ENCODE measurements at regions not wholly inside any gene's neighbourhood (a gene's known extent, or its start where the extent isn't known, plus 50 kb on each side); places are given as distances from the start of the nearest gene placed in this dataset.

DNA sequence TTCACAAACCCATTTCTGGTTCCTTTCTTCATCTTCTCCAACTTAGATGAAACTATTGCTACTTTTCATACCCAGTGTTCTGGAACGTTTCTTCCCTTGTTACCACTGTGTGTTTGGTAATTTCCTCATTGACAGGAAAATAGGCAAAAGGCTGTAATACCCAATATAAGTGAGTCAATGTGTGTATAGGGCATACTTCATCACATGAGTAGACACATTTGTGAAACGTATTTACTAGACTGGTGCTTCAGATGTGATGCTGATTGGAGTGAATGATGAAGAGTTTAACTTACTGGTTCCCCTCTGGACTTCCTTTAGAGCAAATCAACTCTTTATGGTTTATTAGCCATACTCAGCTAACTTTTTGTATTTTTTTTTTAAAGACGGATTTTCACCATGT lies 195.1 kb upstream of the ATP6AP2 start:
- Mint-ChIP-seq H3K36me3 (ENCODE audit: low read depth) (no peaks in the 10 kb centered on the region), H3K4me1 (no peaks in the 10 kb centered on the region), H3K27ac (no peak overlapping the region), H3K9me3 (peaks cover 26% of the 10 kb centered on the region), H3K4me3 (no peak overlapping the region), H3K27me3 (ENCODE audit: insufficient read depth) (no peaks in the 10 kb centered on the region)
- no peaks in the 10 kb centered on the region for H3K27me3 ChIP-seq (ENCODE audit: control insufficient read depth, insufficient read depth, low read length, poor library complexity, severe bottlenecking)
- no peaks in the 10 kb centered on the region for H3K4me1 ChIP-seq (ENCODE audit: control insufficient read depth, insufficient read depth, low read length)
- DNase-seq = no peak
- WGBS, 2 experiments (ENCODE audit: insufficient coverage in 1 of 2, insufficient read length in 1 of 2) = 81% methylated on average over 2 of the region's 3 CpGs; no CpG with 5 or more reads in 1 of the 2 experiments
- no peak overlapping the region for H3K4me3 ChIP-seq (ENCODE audit: low read length)
- no peak overlapping the region for H3K9ac ChIP-seq (ENCODE audit: extremely low read depth, low read length, poor library complexity, severe bottlenecking)
- no peaks in the 10 kb centered on the region for H3K9me3 ChIP-seq (ENCODE audit: control insufficient read depth, low read length)
- TF ChIP-seq, protein P1, sequence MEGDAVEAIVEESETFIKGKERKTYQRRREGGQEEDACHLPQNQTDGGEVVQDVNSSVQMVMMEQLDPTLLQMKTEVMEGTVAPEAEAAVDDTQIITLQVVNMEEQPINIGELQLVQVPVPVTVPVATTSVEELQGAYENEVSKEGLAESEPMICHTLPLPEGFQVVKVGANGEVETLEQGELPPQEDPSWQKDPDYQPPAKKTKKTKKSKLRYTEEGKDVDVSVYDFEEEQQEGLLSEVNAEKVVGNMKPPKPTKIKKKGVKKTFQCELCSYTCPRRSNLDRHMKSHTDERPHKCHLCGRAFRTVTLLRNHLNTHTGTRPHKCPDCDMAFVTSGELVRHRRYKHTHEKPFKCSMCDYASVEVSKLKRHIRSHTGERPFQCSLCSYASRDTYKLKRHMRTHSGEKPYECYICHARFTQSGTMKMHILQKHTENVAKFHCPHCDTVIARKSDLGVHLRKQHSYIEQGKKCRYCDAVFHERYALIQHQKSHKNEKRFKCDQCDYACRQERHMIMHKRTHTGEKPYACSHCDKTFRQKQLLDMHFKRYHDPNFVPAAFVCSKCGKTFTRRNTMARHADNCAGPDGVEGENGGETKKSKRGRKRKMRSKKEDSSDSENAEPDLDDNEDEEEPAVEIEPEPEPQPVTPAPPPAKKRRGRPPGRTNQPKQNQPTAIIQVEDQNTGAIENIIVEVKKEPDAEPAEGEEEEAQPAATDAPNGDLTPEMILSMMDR (conservative IDR thresholded peaks at IDR 0.05) = no peak
- H3K36me3 ChIP-seq (ENCODE audit: control insufficient read depth, insufficient read depth, low read length) = no peaks in the 10 kb centered on the region
- no peak overlapping the region for H3K27ac ChIP-seq (ENCODE audit: low read depth, low read length)

GRCh38 chrX:40385256-40385655 lies 195.5 kb upstream of the ATP6AP2 start:
- Histone ChIP-seq H3K36me3 (ENCODE audit: control insufficient read depth, insufficient read depth, low read length) (no peaks in the 10 kb centered on the region), H3K27ac (ENCODE audit: low read depth, low read length) (no peak overlapping the region), H3K9ac (ENCODE audit: extremely low read depth, low read length, poor library complexity, severe bottlenecking) (no peak overlapping the region), H3K9me3 (ENCODE audit: control insufficient read depth, low read length) (no peaks in the 10 kb centered on the region), H3K4me1 (ENCODE audit: control insufficient read depth, insufficient read depth, low read length) (no peaks in the 10 kb centered on the region), H3K27me3 (ENCODE audit: control insufficient read depth, insufficient read depth, low read length, poor library complexity, severe bottlenecking) (no peaks in the 10 kb centered on the region), H3K4me3 (ENCODE audit: low read length) (no peak overlapping the region)
- 89 to 100% methylated on average over 1 to 10 of the region's 10 CpGs for WGBS, 2 experiments (ENCODE audit: insufficient coverage in 1 of 2, insufficient read length in 1 of 2)
- Mint-ChIP-seq H3K4me1 (no peaks in the 10 kb centered on the region), H3K36me3 (ENCODE audit: low read depth) (no peaks in the 10 kb centered on the region), H3K9me3 (peaks cover 26% of the 10 kb centered on the region), H3K4me3 (no peak overlapping the region), H3K27me3 (ENCODE audit: insufficient read depth) (no peaks in the 10 kb centered on the region), H3K27ac (no peak overlapping the region)
- no peak for DNase-seq
- TF ChIP-seq, protein P1 (conservative IDR thresholded peaks at IDR 0.05) = no peak

GRCh38 chrX:40383969-40384368 lies 196.8 kb upstream of the ATP6AP2 start:
- no peaks in the 10 kb centered on the region for H3K4me1 ChIP-seq (ENCODE audit: control insufficient read depth, insufficient read depth, low read length)
- no peak overlapping the region for H3K27ac Mint-ChIP-seq
- H3K9ac ChIP-seq (ENCODE audit: extremely low read depth, low read length, poor library complexity, severe bottlenecking) = no peak overlapping the region
- H3K36me3 Mint-ChIP-seq (ENCODE audit: low read depth) = no peaks in the 10 kb centered on the region
- H3K27me3 ChIP-seq (ENCODE audit: control insufficient read depth, insufficient read depth, low read length, poor library complexity, severe bottlenecking) = no peaks in the 10 kb centered on the region
- H3K9me3 Mint-ChIP-seq = peaks cover 30% of the 10 kb centered on the region
- no peaks in the 10 kb centered on the region for H3K36me3 ChIP-seq (ENCODE audit: control insufficient read depth, insufficient read depth, low read length)
- H3K9me3 ChIP-seq (ENCODE audit: control insufficient read depth, low read length) = no peaks in the 10 kb centered on the region
- H3K4me3 Mint-ChIP-seq = no peak overlapping the region
- H3K4me3 ChIP-seq (ENCODE audit: low read length) = no peak overlapping the region
- peaks cover 3% of the 10 kb centered on the region for H3K4me1 Mint-ChIP-seq
- no peak overlapping the region for H3K27ac ChIP-seq (ENCODE audit: low read depth, low read length)
- no peak for DNase-seq
- H3K27me3 Mint-ChIP-seq (ENCODE audit: insufficient read depth) = no peaks in the 10 kb centered on the region
- WGBS, 2 experiments (ENCODE audit: insufficient coverage in 1 of 2, insufficient read length in 1 of 2) = 67 to 87% methylated on average over 1 to 4 of the region's 4 CpGs
- TF ChIP-seq, protein P1 (conservative IDR thresholded peaks at IDR 0.05) = no peak

All from endodermal cell (in vitro differentiated cells).